Pancreas (tissue), 10 donors: ENCODE measurements at regions not wholly inside any gene's neighbourhood (a gene's known extent, or its start where the extent isn't known, plus 50 kb on each side); places are given as distances from the start of the nearest gene placed in this dataset.

Experiments used
- ATAC-seq, 4 donors: fragments of 200-7000 bp; cut with Tn5 transposase; one replicate each; pipeline versions ENCODE4 v1.8.0 to v1.9.1; 2020; ENCODE audit warnings: mild to moderate bottlenecking in 4 of 4, moderate library complexity in 4 of 4
- DNase-seq, 6 donors: peaks; one replicate each; pipeline ENCODE4 v3.0.0-alpha.2; 2020
- FAIRE-seq: peaks from 2 replicates; lab custom pipeline; 2012; peaks lifted over from hg19 to GRCh38; lab: Jason Lieb, UNC
- H3K27ac ChIP-seq, 4 donors: fragments of 200-600 bp; sonication (generic); 1 replicate in 3 of 4; 2 replicates in 1 of 4; pipeline versions ENCODE4 v1.5.0 to v1.8.0; 2020
- H3K27me3 ChIP-seq, 4 donors: fragments of 200-600 bp; one replicate each; pipeline ENCODE4 v1.8.0; 2021
- H3K36me3 ChIP-seq, 3 donors: fragments of 200-600 bp; sonication (generic) in 1 of 3; one replicate each; pipeline versions ENCODE4 v1.5.0 to v1.8.0; 2020 to 2021
- H3K4me1 ChIP-seq, 3 donors: fragments of 200-600 bp; one replicate each; pipeline ENCODE4 v1.8.0; 2021
- H3K4me3 ChIP-seq, 4 donors: fragments of 200-600 bp; sonication (generic) in 2 of 4; one replicate each; pipeline versions ENCODE4 v1.5.0 to v1.8.0; 2020 to 2021
- H3K9me3 ChIP-seq, 4 donors: fragments of 200-600 bp; one replicate each; pipeline ENCODE4 v1.8.0; 2021
- WGBS, 2 donors: extraction: QIAGEN DNeasy Blood & Tissue Kit; methylation state at CpG; one replicate each; pipeline ENCODE4 v1.1.7; 2013; 5-methylcytosine and 5-hydroxymethylcytosine counted together
- intact Hi-C, 3 donors: fragments of 100-400 bp; cut with DNase I; formaldehyde crosslinking; loops; one replicate each; pipeline versions ENCODE4 v1.11.1 to v1.14.2; 2022
- TF ChIP-seq, protein P1 (sequence below), 4 donors: fragments of 200-600 bp; sonication (generic) in 3 of 4; IDR thresholded peaks; one replicate each; pipeline versions ENCODE4 v1.5.0 to v1.8.0; 2021; ENCODE audit warnings: antibody characterized with exemption in 4 of 4
- donor health status: healthy with polysubstance abuse.
- donor health status: DM: no; HTN: no; CAD: no; lungs with moderate emphysema.
- donor health status: DM: no; HTN: no; CAD: no.
- donor health status: control.
- donor health status: control.
- donor health status: Bipolar disorder and iron deficiency.
- donor health status: DM: yes; HTN: yes; CAD: no.
- donor health status: DM: no; HTN: no; CAD: no.
- donor health status: DM: no; HTN: no; CAD: no.
- donor health status: DM: yes; HTN: yes; CAD: no.

DNA sequence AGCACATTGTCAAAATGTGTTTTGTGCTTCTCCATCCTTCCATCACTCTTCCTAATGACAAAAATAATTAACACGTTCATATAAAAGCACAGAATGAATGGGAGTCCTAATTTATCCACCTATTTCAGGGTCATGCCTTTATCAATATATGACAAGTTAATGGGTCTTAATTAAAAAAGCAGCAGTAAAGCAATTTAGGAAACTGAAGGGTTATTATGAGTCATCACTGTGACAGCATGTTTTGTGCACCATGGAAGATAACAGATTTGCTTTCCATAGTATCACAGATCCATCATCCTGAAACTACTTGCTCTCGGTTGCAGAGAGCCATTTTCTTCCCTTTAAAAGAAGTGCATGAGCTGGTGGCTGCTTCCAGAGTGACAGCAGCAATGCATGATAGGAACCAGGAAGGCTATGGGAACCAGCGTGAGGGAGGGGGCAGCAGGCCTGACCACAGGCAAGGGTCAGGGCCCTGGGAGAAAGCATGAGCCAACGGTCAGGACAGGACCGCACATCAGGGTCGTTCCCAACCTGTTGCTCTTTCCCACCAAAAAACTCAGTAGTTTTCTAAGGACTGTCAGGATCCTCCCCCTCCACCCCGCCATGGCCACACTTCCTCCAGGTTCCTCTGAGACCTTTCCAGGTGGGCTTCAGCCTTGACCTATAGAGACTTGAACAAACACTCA, 784.1 kb downstream of the UQCRFS1 start:
- WGBS, 2 donors, result 60 to 73% methylated on average over 7 of the region's 7 CpGs
- intact Hi-C loops, result no loop called here
- H3K27ac ChIP-seq, result no peak overlapping the region
- no peak for FAIRE-seq
- H3K9me3 ChIP-seq, result no peaks in the 10 kb centered on the region
- TF ChIP-seq, protein P1, sequence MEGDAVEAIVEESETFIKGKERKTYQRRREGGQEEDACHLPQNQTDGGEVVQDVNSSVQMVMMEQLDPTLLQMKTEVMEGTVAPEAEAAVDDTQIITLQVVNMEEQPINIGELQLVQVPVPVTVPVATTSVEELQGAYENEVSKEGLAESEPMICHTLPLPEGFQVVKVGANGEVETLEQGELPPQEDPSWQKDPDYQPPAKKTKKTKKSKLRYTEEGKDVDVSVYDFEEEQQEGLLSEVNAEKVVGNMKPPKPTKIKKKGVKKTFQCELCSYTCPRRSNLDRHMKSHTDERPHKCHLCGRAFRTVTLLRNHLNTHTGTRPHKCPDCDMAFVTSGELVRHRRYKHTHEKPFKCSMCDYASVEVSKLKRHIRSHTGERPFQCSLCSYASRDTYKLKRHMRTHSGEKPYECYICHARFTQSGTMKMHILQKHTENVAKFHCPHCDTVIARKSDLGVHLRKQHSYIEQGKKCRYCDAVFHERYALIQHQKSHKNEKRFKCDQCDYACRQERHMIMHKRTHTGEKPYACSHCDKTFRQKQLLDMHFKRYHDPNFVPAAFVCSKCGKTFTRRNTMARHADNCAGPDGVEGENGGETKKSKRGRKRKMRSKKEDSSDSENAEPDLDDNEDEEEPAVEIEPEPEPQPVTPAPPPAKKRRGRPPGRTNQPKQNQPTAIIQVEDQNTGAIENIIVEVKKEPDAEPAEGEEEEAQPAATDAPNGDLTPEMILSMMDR (IDR thresholded peaks at IDR 0.05), result no peak
- ATAC-seq, result no peak
- no peak for DNase-seq
- no peak overlapping the region for H3K4me3 ChIP-seq
- H3K4me1 ChIP-seq, result no peaks in the 10 kb centered on the region
- H3K36me3 ChIP-seq, result no peaks in the 10 kb centered on the region
- peaks cover 0 to 6% (median 0%) of the 10 kb centered on the region in 4 donors for H3K27me3 ChIP-seq

DNA sequence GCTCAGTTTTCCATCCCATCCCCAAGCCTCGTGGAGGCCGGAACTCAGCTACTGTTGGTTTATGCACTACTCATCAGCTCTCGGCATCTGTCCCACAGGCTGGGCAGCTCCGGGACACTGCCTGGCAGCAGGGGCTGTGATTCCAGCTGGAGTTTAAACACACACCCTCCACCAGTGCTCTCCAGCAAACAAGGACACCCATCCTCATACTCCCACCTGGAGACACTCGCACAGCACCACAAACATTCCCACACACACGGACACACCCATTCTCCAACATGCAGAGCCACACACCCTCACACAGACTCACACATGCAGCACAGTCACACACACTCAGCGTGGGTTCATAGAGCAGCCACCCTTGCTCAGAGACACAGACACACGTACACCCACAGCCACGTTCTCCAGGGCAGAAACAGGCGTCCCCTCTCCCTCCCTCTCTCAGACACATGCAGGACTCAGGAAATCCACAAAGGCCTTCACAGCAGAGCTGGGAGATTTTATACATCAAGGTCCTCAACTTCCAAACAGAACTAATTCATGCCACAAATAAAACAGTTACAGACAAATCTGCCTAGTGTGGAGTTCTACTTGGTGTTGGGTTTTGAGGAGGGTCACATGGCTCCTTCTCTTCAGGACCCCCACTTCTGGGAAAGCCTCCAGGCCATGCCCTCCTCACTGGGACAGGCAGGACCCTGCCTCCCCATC, 785.4 kb downstream of the UQCRFS1 start:
- no peaks in the 10 kb centered on the region for H3K9me3 ChIP-seq
- peaks cover 0 to 6% (median 0%) of the 10 kb centered on the region in 4 donors for H3K27me3 ChIP-seq
- H3K4me1 ChIP-seq, result no peaks in the 10 kb centered on the region
- intact Hi-C loops, result no loop called here
- DNase-seq, result no peak
- ATAC-seq, result no peak
- no peak overlapping the region for H3K27ac ChIP-seq
- H3K36me3 ChIP-seq, result no peaks in the 10 kb centered on the region
- WGBS, 2 donors, result 50 to 63% methylated on average over 10 of the region's 10 CpGs
- no peak for FAIRE-seq
- no peak overlapping the region for H3K4me3 ChIP-seq
- TF ChIP-seq, protein P1 (IDR thresholded peaks at IDR 0.05), result no peak

DNA sequence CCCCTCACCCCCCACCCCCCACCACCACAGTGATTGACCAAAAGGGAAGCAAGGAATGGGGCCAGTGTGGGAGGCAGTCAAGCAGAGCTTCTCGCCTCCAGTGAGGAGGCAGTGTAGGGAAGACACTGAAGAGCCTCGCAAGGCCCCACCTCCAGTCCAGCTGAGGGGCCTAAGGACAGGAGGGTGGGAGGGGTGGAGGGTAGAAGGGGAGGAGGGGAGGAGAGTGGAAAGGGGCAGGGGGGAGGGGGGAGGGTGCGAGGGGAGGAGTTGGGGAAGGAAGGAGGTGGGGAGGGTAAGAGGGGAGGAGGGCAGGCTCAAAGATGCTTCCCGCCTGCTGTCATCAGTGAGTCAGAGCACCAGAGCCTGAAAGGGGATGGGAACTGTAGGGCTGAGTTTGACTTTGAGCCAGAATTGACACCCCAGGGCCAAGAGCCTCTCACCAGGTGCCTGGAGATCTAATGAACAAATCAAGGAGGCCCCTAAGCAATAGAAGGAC, 786.2 kb downstream of the UQCRFS1 start:
- ATAC-seq, result no peak
- TF ChIP-seq, protein P1 (IDR thresholded peaks at IDR 0.05), result no peak
- H3K27me3 ChIP-seq, result peaks cover 0 to 6% (median 0%) of the 10 kb centered on the region in 4 donors
- DNase-seq, result no peak
- 53 to 62% methylated on average over 3 to 4 of the region's 4 CpGs for WGBS, 2 donors
- intact Hi-C loops, result no loop called here
- no peaks in the 10 kb centered on the region for H3K36me3 ChIP-seq
- no peak overlapping the region for H3K27ac ChIP-seq
- H3K9me3 ChIP-seq, result no peaks in the 10 kb centered on the region
- no peaks in the 10 kb centered on the region for H3K4me1 ChIP-seq
- no peak for FAIRE-seq
- H3K4me3 ChIP-seq, result no peak overlapping the region

DNA sequence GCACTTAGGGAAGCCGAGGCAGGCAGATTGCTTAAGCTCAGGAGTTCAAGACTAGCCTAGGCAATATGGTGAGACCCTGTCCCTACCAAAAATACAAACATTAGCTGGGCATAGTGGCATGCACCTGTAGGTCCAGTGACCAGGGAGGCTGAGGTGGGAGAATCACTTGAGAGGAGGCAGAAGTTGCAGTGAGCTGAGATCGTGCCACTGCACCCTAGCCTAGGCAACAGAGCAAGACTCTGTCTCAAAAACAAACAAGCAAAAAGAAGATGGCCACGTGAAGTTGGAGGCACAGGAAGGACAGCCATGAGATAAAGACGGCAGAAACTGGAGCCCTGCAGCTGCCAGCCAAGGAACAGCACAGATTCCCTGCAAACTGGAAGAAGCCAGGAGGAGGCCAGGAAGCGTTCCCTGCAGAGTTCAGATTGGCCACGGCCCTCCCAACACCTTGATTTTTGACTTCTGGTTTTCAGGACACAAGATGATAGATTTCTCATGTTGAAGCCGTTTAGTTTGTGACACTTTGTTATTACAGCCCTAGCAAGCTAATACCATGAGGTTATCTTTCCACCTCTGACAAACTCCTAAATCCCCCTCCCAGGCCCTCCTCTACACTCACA, 786.7 kb downstream of the UQCRFS1 start:
- no peak overlapping the region for H3K4me3 ChIP-seq
- ATAC-seq, result no peak
- intact Hi-C loops, result no loop called here
- H3K27me3 ChIP-seq, result peaks cover 0 to 6% (median 0%) of the 10 kb centered on the region in 4 donors
- TF ChIP-seq, protein P1 (IDR thresholded peaks at IDR 0.05), result no peak
- no peak overlapping the region for H3K27ac ChIP-seq
- H3K4me1 ChIP-seq, result no peaks in the 10 kb centered on the region
- DNase-seq, result no peak
- H3K9me3 ChIP-seq, result no peaks in the 10 kb centered on the region
- no peak for FAIRE-seq
- no peaks in the 10 kb centered on the region for H3K36me3 ChIP-seq
- WGBS, 2 donors, result 44 to 47% methylated on average over 7 of the region's 7 CpGs
